HG02642 (cell line): ENCODE measurements at regions not wholly inside any gene's neighbourhood (a gene's known extent, or its start where the extent isn't known, plus 50 kb on each side); places are given as distances from the start of the nearest gene placed in this dataset.

Experiments used
- ATAC-seq: cut with Tn5 transposase; IDR thresholded peaks from one replicate; pipeline ENCODE4 v1.9.1; 2021; ENCODE audit warnings: mild to moderate bottlenecking; ENCODE audit not compliant: unreplicated experiment, poor library complexity

- ATAC-seq = no peak
Observed at GRCh38 chr15:45743426-45744235, 108.8 kb downstream of the SQOR start.

- ATAC-seq = no peak
Observed at GRCh38 chr15:45744236-45744589, 109.4 kb downstream of the SQOR start.

DNA sequence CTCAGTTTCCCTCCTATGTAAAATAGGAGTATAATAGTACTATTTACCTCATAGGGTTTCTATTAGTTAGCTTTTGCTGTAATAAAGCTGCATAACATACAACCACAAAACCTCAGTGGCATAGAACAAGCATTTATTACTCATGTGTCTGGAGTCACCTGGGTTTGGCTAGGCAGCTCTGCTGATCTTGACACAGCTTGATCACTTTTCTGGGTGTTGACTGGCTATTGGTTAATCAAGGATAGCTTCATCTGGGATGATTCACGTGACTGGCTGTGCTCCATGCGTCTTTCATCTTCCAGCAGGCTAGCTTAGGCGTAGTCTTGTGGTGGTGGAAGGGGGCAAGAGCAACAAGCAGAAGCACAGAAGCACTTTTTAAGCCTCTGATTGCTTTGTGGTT, 112.6 kb downstream of the SQOR start:
- no peak for ATAC-seq

DNA sequence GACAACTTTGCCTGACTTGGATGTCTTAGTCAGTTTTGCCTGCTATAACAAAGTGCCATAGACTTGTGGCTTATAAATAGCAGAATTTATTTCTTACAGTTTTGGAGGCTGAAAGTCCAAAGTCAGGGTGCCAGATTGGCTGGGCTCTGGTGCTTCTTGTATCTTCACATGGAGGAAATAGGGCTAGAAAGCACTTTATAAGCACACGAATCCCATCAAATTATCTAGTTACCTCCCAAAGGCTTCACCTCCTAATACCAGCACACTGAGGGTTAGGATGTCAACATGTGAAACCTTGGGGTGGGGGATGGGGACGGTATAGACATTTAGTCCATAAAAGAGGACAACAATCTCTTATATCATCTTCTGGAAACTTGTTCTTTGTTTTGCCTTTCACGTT, 116.8 kb downstream of the SQOR start:
- no peak for ATAC-seq

DNA sequence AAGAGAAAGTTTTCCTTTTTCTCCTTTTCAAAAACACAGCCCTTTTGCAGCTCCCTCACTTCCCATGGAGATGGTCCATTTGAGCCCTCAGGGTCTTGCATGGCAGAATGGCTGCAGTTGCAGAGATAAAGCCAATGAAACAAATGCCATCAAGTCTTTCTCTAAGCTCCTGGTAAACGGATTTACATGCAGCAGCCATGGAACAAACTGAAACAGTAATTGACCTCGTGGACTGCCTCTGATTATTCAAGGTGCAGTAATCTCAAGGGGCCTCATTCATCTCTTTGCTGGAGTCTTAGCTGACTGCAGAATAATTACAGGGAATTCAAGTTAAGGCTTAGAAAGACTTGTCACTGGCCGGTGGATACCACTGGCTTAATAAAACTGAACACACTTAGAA, 125.1 kb downstream of the SQOR start:
- ATAC-seq = no peak

DNA sequence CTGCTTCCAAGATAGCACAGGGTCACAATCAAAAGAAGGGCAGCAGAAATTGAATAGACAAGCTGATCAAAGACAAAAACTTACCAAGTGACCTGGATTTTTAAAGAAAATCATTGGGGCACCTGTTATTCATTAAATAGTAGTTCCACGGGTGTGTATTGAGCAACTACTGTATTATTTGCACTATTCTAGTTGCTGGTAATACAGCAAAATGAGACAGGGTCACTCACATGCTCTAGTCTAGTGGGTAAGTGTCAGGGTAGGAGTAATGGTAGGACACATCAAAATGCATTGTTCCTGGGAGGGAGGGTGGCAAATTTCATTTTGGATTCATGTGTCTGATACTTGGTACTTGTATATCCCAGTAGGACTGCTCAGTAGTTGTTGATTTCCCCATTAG, 127.9 kb downstream of the SQOR start:
- no peak for ATAC-seq

DNA sequence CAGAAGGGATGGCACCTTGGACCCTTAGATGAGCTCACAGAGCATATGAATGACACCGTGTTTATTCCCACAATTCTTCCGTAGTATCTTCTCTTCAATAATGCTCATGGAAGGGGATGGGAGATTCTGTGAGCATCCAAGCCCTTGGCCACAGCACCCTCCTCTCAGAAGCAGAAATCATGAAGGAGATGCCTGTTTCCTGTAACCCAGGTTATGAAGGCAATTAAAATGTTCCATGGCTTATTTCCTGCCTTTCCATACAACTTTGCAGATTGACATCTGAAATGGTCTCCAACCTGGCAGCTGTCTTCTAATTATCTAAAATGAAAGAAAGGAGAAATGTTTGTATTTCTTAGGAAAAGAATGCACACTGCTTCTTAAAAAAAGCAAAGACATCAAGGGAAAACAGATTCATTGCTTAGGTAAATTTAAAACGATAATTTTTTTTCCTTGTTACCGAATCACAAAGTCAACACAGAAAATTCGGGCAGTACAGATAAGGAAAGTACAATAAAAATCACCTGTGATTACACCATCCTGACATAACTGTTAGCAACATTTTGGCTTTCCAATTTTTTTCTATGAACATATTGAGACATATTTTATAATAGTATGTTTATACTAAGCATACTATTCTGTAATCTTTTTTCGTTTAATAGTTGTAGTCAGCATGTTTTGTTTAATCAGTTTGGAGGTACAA, 128.5 kb downstream of the SQOR start:
- no peak for ATAC-seq

DNA sequence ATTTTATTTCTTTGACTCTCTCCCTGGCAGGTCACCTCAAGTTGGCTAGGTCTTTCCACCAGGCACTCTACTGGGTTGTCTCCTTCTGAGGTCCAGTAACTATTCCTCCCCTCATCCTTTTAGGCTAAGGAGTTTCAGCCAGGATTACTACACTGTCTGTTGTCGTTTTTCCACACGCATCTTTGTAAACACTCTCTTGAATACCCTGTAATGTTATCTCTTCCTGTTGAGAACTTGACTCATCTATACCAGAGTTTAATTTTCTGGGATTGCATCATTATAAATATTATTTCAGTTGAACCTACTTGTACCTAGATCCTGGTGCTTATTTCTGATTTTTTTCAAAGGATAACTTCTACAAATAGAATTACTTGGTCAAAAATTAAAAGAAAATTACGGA, 138.3 kb downstream of the SQOR start:
- no peak for ATAC-seq

DNA sequence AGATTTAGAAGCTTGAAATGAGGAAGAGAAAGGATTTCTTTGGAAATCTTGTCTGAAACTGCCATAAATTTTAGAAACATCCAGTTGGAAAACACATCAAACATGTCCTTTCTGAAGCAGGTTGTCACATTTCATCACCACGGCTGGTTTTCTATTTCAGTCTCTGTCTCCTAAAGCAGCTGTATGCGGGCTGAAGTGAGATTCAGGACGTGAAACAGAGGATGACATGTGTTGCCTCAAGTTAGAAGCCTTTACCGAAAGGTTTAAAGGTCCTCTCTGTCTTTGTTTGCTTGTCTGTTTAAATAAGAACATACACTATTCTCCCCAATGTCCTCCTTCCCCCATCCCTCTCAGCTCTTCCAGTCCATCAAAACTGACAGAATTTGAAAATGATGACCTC, 141.9 kb downstream of the SQOR start:
- ATAC-seq = no peak

DNA sequence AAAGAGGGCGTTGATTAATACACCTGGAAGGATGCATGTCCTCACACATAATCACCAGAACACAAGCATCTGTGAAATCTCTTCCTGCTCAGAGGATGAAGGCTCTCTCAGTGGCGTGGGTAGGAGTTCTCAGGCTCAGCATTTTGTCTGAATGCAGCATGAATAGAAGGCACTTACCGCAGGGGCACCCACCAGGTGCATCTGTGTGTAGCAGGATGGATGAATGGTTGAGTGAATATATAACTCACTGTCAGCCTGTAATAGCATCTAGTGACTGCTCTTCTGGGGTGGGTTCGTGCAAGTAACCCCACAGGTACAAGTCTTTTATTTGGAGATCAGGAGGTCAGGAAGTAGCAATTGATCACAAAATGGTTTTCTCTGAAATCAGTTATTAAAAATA, 143.0 kb downstream of the SQOR start:
- no peak for ATAC-seq

- no peak for ATAC-seq
Observed at GRCh38 chr15:45780352-45780751, 145.5 kb downstream of the SQOR start.

- no peak for ATAC-seq
Observed at GRCh38 chr15:45784656-45785055, 149.8 kb downstream of the SQOR start.

GRCh38 chr15:45785897-45786296, 151.1 kb downstream of the SQOR start:
- ATAC-seq = no peak

- ATAC-seq = no peak
Observed at GRCh38 chr15:45790325-45790943, 155.6 kb downstream of the SQOR start.

GRCh38 chr15:45794304-45794703, 159.5 kb downstream of the SQOR start:
- ATAC-seq = no peak

- peak; percentile 62 for ATAC-seq
Observed at GRCh38 chr15:45794712-45795439, 160.0 kb downstream of the SQOR start.

GRCh38 chr15:45795440-45796069, 160.7 kb downstream of the SQOR start:
- ATAC-seq = no peak

- ATAC-seq = no peak
Observed at GRCh38 chr15:45796433-45796832, 161.6 kb downstream of the SQOR start.

DNA sequence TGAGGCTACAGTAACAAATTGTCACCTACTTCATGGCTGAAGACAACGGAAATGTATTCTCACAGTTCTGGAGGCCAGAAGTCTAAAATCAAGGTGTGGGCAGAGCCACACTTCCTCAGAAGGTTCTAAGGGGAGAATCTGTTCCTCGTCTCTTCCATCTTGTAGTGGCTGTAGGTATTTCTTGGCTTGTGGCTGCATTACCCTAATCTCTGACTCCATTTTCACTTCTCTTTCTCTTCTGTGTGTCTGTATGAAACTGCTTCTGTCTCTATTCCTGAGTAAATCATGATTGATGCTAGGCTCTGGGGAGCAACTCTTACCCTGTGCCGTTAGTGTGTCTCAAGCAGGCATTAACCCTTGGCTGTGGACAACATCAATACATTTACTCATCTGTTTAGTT, 164.7 kb downstream of the SQOR start:
- ATAC-seq = peak; percentile 55

DNA sequence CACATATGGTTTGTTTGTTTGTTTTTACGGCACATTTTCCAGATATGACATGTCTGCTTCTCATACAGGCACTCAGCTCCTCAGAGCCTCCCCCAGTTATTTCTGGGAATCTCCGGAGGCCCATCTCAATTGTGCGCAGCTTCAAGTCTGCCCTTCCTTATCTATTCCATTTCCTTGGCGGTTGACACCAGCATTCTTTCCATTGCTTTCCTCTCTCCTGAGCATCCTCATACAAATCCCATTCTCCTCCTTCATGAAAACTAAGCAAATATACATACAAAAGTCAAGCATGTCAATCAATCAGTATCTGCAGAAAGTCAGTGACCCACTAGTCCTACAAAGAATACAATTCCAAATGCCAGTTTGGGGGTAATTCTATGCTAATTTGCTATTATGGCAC, 166.7 kb downstream of the SQOR start:
- no peak for ATAC-seq
